H9 (cell line): ENCODE measurements at regions not wholly inside any gene's neighbourhood (a gene's known extent, or its start where the extent isn't known, plus 50 kb on each side); places are given as distances from the start of the nearest gene placed in this dataset.

Source experiments
- DNase-seq: peaks from one replicate; pipeline ENCODE4 v3.0.0-alpha.2; 2017
- H2AFZ ChIP-seq: one replicate; pipeline ENCODE4 v1.6.1; 2013; ENCODE audit warnings: mild to moderate bottlenecking, low read length, control low read depth, moderate library complexity
- H2AK5ac ChIP-seq: 2 replicates; pipeline ENCODE4 v1.6.1; 2013; ENCODE audit warnings: low read length, control low read depth, mixed read lengths; ENCODE audit not compliant: insufficient read length
- H2BK120ac ChIP-seq: one replicate; pipeline ENCODE4 v1.6.1; 2013; ENCODE audit warnings: low read depth, mild to moderate bottlenecking, low read length, control low read depth, inconsistent platforms; ENCODE audit not compliant: poor library complexity, severe bottlenecking
- H2BK12ac ChIP-seq: 2 replicates; pipeline ENCODE4 v1.6.1; 2013; ENCODE audit warnings: low read length, control low read depth, mixed read lengths, low read depth; ENCODE audit not compliant: insufficient read length
- H2BK15ac ChIP-seq: 2 replicates; pipeline ENCODE4 v1.6.1; 2013; ENCODE audit warnings: low read depth, low read length, control low read depth
- H2BK20ac ChIP-seq: one replicate; pipeline ENCODE4 v1.6.1; 2013; ENCODE audit warnings: low read depth, mild to moderate bottlenecking, low read length, control low read depth, inconsistent platforms; ENCODE audit not compliant: poor library complexity, severe bottlenecking
- H2BK5ac ChIP-seq: 2 replicates; pipeline ENCODE4 v1.6.1; 2013; ENCODE audit warnings: low read length, control low read depth, mixed read lengths; ENCODE audit not compliant: insufficient read length
- H3K14ac ChIP-seq: 2 replicates; pipeline ENCODE4 v1.6.1; 2013; ENCODE audit warnings: low read length, control low read depth; ENCODE audit not compliant: insufficient read depth
- H3K18ac ChIP-seq: 2 replicates; pipeline ENCODE4 v1.6.1; 2013; ENCODE audit warnings: low read depth, mild to moderate bottlenecking, mixed read lengths, low read length, control low read depth; ENCODE audit not compliant: insufficient read length
- H3K23ac ChIP-seq: 2 replicates; pipeline ENCODE4 v1.6.1; 2013; ENCODE audit warnings: low read length, control low read depth, mixed read lengths, low read depth; ENCODE audit not compliant: insufficient read length
- H3K23me2 ChIP-seq: 2 replicates; pipeline ENCODE4 v1.6.1; 2013; ENCODE audit warnings: low read depth, mild to moderate bottlenecking, mixed read lengths, low read length, control low read depth; ENCODE audit not compliant: insufficient read length, poor library complexity, severe bottlenecking
- H3K27ac ChIP-seq: 2 replicates; pipeline ENCODE4 v1.5.1; 2013; ENCODE audit warnings: low read length, control low read depth, mixed read lengths, low read depth; ENCODE audit not compliant: insufficient read length
- H3K27me3 ChIP-seq: 2 replicates; pipeline ENCODE4 v1.6.1; 2013; ENCODE audit warnings: low read length, control low read depth, inconsistent platforms; ENCODE audit not compliant: insufficient read depth
- H3K4ac ChIP-seq: 2 replicates; pipeline ENCODE4 v1.6.1; 2013; ENCODE audit warnings: low read depth, mild to moderate bottlenecking, control low read depth, inconsistent platforms, low read length, moderate library complexity
- H3K4me1 ChIP-seq: 2 replicates; pipeline ENCODE4 v1.6.1; 2013; ENCODE audit warnings: low read length, control low read depth, inconsistent platforms; ENCODE audit not compliant: insufficient read depth
- H3K4me2 ChIP-seq: 2 replicates; pipeline ENCODE4 v1.6.1; 2013; ENCODE audit warnings: low read length, control low read depth, mixed read lengths; ENCODE audit not compliant: insufficient read length, insufficient read depth
- H3K56ac ChIP-seq: 2 replicates; pipeline ENCODE4 v1.6.1; 2013; ENCODE audit warnings: low read depth, mild to moderate bottlenecking, mixed read lengths, low read length, control low read depth; ENCODE audit not compliant: insufficient read length
- H3K79me1 ChIP-seq: 2 replicates; pipeline ENCODE4 v1.6.1; 2013; ENCODE audit warnings: low read depth, mild to moderate bottlenecking, moderate library complexity, low read length, control low read depth, inconsistent platforms; ENCODE audit not compliant: insufficient read depth, poor library complexity, severe bottlenecking
- H3K79me2 ChIP-seq: 2 replicates; pipeline ENCODE4 v1.6.1; 2013; ENCODE audit warnings: low read length, control low read depth, inconsistent platforms; ENCODE audit not compliant: insufficient read depth
- H3K9ac ChIP-seq: 2 replicates; pipeline ENCODE4 v1.6.1; 2013; ENCODE audit warnings: low read length, control low read depth, mixed read lengths; ENCODE audit not compliant: insufficient read length; ENCODE audit errors: extremely low read depth
- H3K9me3 ChIP-seq: one replicate; pipeline ENCODE4 v1.6.1; 2013; ENCODE audit warnings: low read depth, low read length, inconsistent platforms; ENCODE audit not compliant: control insufficient read depth
- H3T11ph ChIP-seq: one replicate; pipeline ENCODE4 v1.6.1; 2013; ENCODE audit warnings: mild to moderate bottlenecking, low read length, control low read depth, inconsistent platforms
- H4K20me1 ChIP-seq: one replicate; pipeline ENCODE4 v1.6.1; 2013; ENCODE audit not compliant: control insufficient read depth, insufficient read length, insufficient read depth
- H4K5ac ChIP-seq: 2 replicates; pipeline ENCODE4 v1.6.1; 2013; ENCODE audit warnings: low read depth, mild to moderate bottlenecking, mixed read lengths, low read length, control low read depth; ENCODE audit not compliant: insufficient read length
- H4K8ac ChIP-seq: replicated peaks from 2 replicates; pipeline ENCODE4 v1.6.1; 2013; ENCODE audit warnings: low read length, control low read depth, mixed read lengths, low read depth; ENCODE audit not compliant: insufficient read length
- H4K91ac ChIP-seq: 2 replicates; pipeline ENCODE4 v1.6.1; 2013; ENCODE audit warnings: low read depth, mild to moderate bottlenecking, moderate library complexity, mixed read lengths, low read length, control low read depth; ENCODE audit not compliant: insufficient read length
- H3K27ac Mint-ChIP-seq, 3 experiments: 2 replicates in 2 of 3; 3 replicates in 1 of 3; pipeline ENCODE4 v1.8.0; 2020 to 2021; ENCODE audit warnings: mixed read lengths in 3 of 3, mild to moderate bottlenecking in 1 of 3, moderate library complexity in 1 of 3
- H3K27me3 Mint-ChIP-seq: 2 replicates; pipeline ENCODE4 v1.8.0; 2021; ENCODE audit warnings: low read depth, mild to moderate bottlenecking, moderate library complexity, mixed read lengths
- H3K36me3 Mint-ChIP-seq, 3 experiments: 2 replicates in 2 of 3; 3 replicates in 1 of 3; pipeline ENCODE4 v1.8.0; 2020 to 2021; ENCODE audit warnings: low read depth in 3 of 3, mixed read lengths in 3 of 3; ENCODE audit not compliant: insufficient read depth in 1 of 3
- H3K4me1 Mint-ChIP-seq, 2 experiments: 2 replicates each; pipeline ENCODE4 v1.8.0; 2020; ENCODE audit warnings: mixed read lengths in 2 of 2
- H3K4me3 Mint-ChIP-seq, 2 experiments: 2 replicates in 1 of 2; 3 replicates in 1 of 2; pipeline ENCODE4 v1.8.0; 2020 to 2021; ENCODE audit warnings: mild to moderate bottlenecking in 2 of 2, mixed read lengths in 2 of 2, moderate library complexity in 1 of 2
- H3K9me3 Mint-ChIP-seq, 2 experiments: 2 replicates in 1 of 2; 3 replicates in 1 of 2; pipeline ENCODE4 v1.8.0; 2020; ENCODE audit warnings: mild to moderate bottlenecking in 2 of 2, mixed read lengths in 2 of 2, moderate library complexity in 1 of 2
- WGBS: extraction: QIAGEN DNeasy Blood & Tissue Kit; methylation state at CpG from one replicate; pipeline ENCODE4 v1.1.7; 2013; ENCODE audit warnings: missing lambda C conversion rate, low lambda C conversion rate, mixed read lengths; ENCODE audit not compliant: insufficient read length; ENCODE audit errors: extremely low coverage; 5-methylcytosine and 5-hydroxymethylcytosine counted together
- TF ChIP-seq, protein P1 (sequence below): fragments of 200-600 bp; sonication (generic); conservative IDR thresholded peaks from 3 replicates; pipeline ENCODE4 v1.8.0; 2021; ENCODE audit warnings: antibody characterized with exemption, mild to moderate bottlenecking

DNA sequence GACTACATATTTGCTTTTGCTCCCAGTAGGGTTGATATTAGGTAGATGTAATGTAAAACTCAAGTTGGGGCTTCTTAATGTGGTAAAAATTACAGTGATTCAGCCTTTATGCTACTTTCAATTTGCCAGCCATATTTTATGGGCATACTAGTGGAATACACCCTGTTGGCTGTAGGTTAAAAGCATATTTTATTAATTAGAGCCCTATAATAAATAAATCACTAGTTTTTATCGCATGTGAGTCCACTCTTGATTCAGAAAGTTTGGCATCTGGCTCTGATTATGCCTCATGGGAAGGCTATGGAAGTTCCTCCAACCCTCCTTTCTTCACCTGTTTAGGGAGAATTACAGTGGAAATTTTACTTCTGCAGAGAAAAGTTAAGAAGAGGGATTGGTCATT is 390.9 kb downstream of the GATA3 start:
- no peak overlapping the region for H3K14ac ChIP-seq
- no CpG with 5 or more reads among the region's 1 CpG for WGBS
- no peak overlapping the region for H2BK12ac ChIP-seq

More for the DNA sequence above, 390.9 kb downstream of the GATA3 start:
- Histone ChIP-seq H4K91ac (no peak overlapping the region), H4K20me1 (no peaks in the 10 kb centered on the region), H2BK20ac (no peak overlapping the region), H4K8ac (no peak overlapping the region), H2AK5ac (no peak overlapping the region), H3K23ac (no peak overlapping the region), H4K5ac (no peak overlapping the region), H3K9me3 (no peaks in the 10 kb centered on the region), H3K4me1 (no peaks in the 10 kb centered on the region), H3K4ac (no peak overlapping the region), H3K9ac (no peak overlapping the region), H3K79me2 (no peaks in the 10 kb centered on the region), H3K79me1 (no peaks in the 10 kb centered on the region), H3K27ac (no peak overlapping the region), H2BK5ac (no peak overlapping the region), H3K18ac (no peak overlapping the region), H2BK15ac (no peak overlapping the region), H2BK120ac (no peak overlapping the region), H3K23me2 (no peaks in the 10 kb centered on the region), H3K4me2 (no peak overlapping the region), H3K27me3 (no peaks in the 10 kb centered on the region; the same call in 1 of the 2 replicates), H2AFZ (no peak overlapping the region), H3T11ph (no peak overlapping the region), H3K56ac (no peak overlapping the region)
- H3K27me3 Mint-ChIP-seq: peaks cover 40% of the 10 kb centered on the region
- no peak overlapping the region for H3K27ac Mint-ChIP-seq
- no peaks in the 10 kb centered on the region for H3K36me3 Mint-ChIP-seq
- no peak for DNase-seq
- H3K9me3 Mint-ChIP-seq: no peaks in the 10 kb centered on the region
- H3K4me3 Mint-ChIP-seq: no peak overlapping the region
- TF ChIP-seq, protein P1, sequence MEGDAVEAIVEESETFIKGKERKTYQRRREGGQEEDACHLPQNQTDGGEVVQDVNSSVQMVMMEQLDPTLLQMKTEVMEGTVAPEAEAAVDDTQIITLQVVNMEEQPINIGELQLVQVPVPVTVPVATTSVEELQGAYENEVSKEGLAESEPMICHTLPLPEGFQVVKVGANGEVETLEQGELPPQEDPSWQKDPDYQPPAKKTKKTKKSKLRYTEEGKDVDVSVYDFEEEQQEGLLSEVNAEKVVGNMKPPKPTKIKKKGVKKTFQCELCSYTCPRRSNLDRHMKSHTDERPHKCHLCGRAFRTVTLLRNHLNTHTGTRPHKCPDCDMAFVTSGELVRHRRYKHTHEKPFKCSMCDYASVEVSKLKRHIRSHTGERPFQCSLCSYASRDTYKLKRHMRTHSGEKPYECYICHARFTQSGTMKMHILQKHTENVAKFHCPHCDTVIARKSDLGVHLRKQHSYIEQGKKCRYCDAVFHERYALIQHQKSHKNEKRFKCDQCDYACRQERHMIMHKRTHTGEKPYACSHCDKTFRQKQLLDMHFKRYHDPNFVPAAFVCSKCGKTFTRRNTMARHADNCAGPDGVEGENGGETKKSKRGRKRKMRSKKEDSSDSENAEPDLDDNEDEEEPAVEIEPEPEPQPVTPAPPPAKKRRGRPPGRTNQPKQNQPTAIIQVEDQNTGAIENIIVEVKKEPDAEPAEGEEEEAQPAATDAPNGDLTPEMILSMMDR: no peak
- peaks cover 0 to 6% of the 10 kb centered on the region in 2 experiments; a peak in 3 of 4 replicates for H3K4me1 Mint-ChIP-seq
